ENCODE measurements at regions not wholly inside any gene's neighbourhood (a gene's known extent, or its start where the extent isn't known, plus 50 kb on each side); places are given as distances from the start of the nearest gene placed in this dataset.
A peak's percentile ranks its signal among the peaks of the same experiment; 100 is the strongest.

DNA sequence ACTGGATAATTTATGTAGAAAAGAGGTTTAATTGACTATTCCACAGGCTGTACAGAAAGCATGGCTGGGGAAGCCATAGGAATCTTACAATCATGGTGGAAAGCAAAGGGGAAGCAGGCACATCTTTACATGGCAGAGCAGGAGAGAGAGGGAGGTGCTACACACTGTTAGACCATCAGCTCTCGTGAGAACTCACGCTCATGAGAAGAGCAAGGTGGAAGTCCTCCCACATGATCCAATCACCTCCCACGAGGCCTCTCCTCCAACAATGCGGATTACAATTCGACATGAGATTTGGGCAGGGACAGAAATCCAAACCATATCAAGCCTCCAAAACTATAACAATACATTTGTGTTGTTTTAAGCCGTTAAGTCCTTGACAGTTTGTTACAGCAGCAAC is 257.1 kb upstream of the KCNG1 start:
- no peak for TF ChIP-seq ZNF565 (CRISPR knock-in tag; conservative IDR thresholded peaks at IDR 0.05; ENCODE audit: low read depth)
- no peak for TF ChIP-seq OSR1 (CRISPR knock-in tag; IDR thresholded peaks at IDR 0.05)
- no peak for TF ChIP-seq POU6F1 (CRISPR knock-in tag; IDR thresholded peaks at IDR 0.05; ENCODE audit: borderline replicate concordance, low read depth)
- TF ChIP-seq, protein P1, sequence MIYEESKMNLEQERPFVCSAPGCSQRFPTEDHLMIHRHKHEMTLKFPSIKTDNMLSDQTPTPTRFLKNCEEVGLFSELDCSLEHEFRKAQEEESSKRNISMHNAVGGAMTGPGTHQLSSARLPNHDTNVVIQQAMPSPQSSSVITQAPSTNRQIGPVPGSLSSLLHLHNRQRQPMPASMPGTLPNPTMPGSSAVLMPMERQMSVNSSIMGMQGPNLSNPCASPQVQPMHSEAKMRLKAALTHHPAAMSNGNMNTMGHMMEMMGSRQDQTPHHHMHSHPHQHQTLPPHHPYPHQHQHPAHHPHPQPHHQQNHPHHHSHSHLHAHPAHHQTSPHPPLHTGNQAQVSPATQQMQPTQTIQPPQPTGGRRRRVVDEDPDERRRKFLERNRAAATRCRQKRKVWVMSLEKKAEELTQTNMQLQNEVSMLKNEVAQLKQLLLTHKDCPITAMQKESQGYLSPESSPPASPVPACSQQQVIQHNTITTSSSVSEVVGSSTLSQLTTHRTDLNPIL (CRISPR knock-in tag; IDR thresholded peaks at IDR 0.05; ENCODE audit: low read depth), result no peak
- TF ChIP-seq RARB (CRISPR knock-in tag; IDR thresholded peaks at IDR 0.05), result no peak
- TF ChIP-seq BACH2 (CRISPR knock-in tag; IDR thresholded peaks at IDR 0.05; ENCODE audit: borderline replicate concordance), result no peak
- TF ChIP-seq ESRRG (CRISPR knock-in tag; IDR thresholded peaks at IDR 0.05), result no peak
- no peak for TF ChIP-seq ZNF70 (CRISPR knock-in tag; IDR thresholded peaks at IDR 0.05)
- no peak for TF ChIP-seq CSRNP3 (CRISPR knock-in tag; IDR thresholded peaks at IDR 0.05)
- TF ChIP-seq ARNTL (CRISPR knock-in tag; IDR thresholded peaks at IDR 0.05; ENCODE audit: borderline replicate concordance, low read depth), result no peak
- no peak for TF ChIP-seq SNAI2 (CRISPR knock-in tag; IDR thresholded peaks at IDR 0.05)
- TF ChIP-seq PPARA (CRISPR knock-in tag; IDR thresholded peaks at IDR 0.05; ENCODE audit: borderline replicate concordance), result no peak
- TF ChIP-seq CSDC2 (CRISPR knock-in tag; IDR thresholded peaks at IDR 0.05), result no peak
- no peak for ATAC-seq

DNA sequence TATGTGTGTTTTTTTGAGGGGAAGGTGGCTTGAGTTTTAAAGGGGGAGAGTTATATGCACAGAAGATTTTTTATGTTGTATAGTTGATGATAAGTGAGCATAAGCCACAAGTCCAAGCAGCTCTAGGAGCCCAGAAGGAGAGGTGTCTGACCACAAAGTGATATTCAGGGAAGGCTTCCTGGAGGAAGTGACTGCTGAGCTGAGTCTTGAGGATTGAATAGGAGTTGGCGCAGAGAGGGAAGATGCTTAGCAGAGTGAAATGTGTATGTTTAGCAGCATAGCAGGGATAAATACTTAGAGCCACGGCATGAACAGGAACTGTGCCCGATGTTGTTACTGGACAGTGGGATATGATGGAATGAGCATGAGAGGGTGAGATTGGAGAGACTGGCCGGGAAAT is 255.1 kb upstream of the KCNG1 start:
- TF ChIP-seq ISL1 (CRISPR knock-in tag; IDR thresholded peaks at IDR 0.05), result no peak
- no peak for TF ChIP-seq TSHZ2 (CRISPR knock-in tag; IDR thresholded peaks at IDR 0.05)
- TF ChIP-seq ZFP3 (CRISPR knock-in tag; IDR thresholded peaks at IDR 0.05), result peak; percentile 58; the same call in 1 of the 2 replicates
- no peak for ATAC-seq

DNA sequence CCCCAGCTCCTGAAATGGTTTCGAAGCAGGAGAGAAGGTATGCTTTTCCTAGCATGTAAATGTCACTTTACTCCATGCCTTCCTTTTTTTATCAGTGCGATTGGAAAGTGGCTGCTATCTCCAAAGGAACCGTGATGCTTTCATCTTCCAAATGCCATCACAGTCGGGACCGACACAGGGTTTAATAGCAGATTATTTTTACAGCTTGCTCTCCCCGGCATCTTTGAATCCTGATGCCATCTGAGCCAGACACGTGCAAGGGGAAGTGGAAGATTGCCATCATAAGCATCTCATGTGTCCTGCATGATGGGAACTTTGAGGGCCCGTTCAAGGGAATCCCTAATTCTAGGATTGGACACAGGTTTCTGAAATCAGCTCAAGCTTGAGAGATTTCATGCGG is 253.4 kb upstream of the KCNG1 start:
- no peak for ATAC-seq

More for the DNA sequence above, 253.4 kb upstream of the KCNG1 start:
- TF ChIP-seq GLIS3 (CRISPR knock-in tag; IDR thresholded peaks at IDR 0.05) (no peak), ZNF70 (CRISPR knock-in tag; IDR thresholded peaks at IDR 0.05) (no peak), ZC3H10 (CRISPR knock-in tag; IDR thresholded peaks at IDR 0.05) (no peak), POU6F1 (CRISPR knock-in tag; IDR thresholded peaks at IDR 0.05; ENCODE audit: borderline replicate concordance, low read depth) (no peak), TOX (CRISPR knock-in tag; IDR thresholded peaks at IDR 0.05; ENCODE audit: borderline replicate concordance) (no peak), ESRRG (CRISPR knock-in tag; IDR thresholded peaks at IDR 0.05) (no peak), TSHZ2 (CRISPR knock-in tag; IDR thresholded peaks at IDR 0.05) (no peak), OSR1 (CRISPR knock-in tag; IDR thresholded peaks at IDR 0.05) (no peak), ARNTL (CRISPR knock-in tag; IDR thresholded peaks at IDR 0.05; ENCODE audit: borderline replicate concordance, low read depth) (no peak), BACH2 (CRISPR knock-in tag; IDR thresholded peaks at IDR 0.05; ENCODE audit: borderline replicate concordance) (no peak), TCF4 (CRISPR knock-in tag; IDR thresholded peaks at IDR 0.05; ENCODE audit: borderline replicate concordance) (no peak), ZFP30 (CRISPR knock-in tag; IDR thresholded peaks at IDR 0.05) (no peak), CSDC2 (CRISPR knock-in tag; IDR thresholded peaks at IDR 0.05) (no peak), SNAI2 (CRISPR knock-in tag; IDR thresholded peaks at IDR 0.05) (no peak), ZFP3 (CRISPR knock-in tag; IDR thresholded peaks at IDR 0.05) (no peak), CSRNP3 (CRISPR knock-in tag; IDR thresholded peaks at IDR 0.05) (no peak), ISL1 (CRISPR knock-in tag; IDR thresholded peaks at IDR 0.05) (no peak), ZNF565 (CRISPR knock-in tag; conservative IDR thresholded peaks at IDR 0.05; ENCODE audit: low read depth) (no peak)
- TF ChIP-seq, protein P2, sequence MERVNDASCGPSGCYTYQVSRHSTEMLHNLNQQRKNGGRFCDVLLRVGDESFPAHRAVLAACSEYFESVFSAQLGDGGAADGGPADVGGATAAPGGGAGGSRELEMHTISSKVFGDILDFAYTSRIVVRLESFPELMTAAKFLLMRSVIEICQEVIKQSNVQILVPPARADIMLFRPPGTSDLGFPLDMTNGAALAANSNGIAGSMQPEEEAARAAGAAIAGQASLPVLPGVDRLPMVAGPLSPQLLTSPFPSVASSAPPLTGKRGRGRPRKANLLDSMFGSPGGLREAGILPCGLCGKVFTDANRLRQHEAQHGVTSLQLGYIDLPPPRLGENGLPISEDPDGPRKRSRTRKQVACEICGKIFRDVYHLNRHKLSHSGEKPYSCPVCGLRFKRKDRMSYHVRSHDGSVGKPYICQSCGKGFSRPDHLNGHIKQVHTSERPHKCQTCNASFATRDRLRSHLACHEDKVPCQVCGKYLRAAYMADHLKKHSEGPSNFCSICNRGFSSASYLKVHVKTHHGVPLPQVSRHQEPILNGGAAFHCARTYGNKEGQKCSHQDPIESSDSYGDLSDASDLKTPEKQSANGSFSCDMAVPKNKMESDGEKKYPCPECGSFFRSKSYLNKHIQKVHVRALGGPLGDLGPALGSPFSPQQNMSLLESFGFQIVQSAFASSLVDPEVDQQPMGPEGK (CRISPR knock-in tag; IDR thresholded peaks at IDR 0.05; ENCODE audit: borderline replicate concordance), result no peak

Measured in SK-N-SH treated with all-trans-retinoic acid at 6 μM for 48 hours (cell line).